COLO668 (cell line): ENCODE measurements at regions not wholly inside any gene's neighbourhood (a gene's known extent, or its start where the extent isn't known, plus 50 kb on each side); places are given as distances from the start of the nearest gene placed in this dataset.

ENCODE experiments used
- DNase-seq: peaks from one replicate; lab custom pipeline; 2025; ENCODE audit not compliant: unreplicated experiment; lab: John Stamatoyannopoulos, UW

DNA sequence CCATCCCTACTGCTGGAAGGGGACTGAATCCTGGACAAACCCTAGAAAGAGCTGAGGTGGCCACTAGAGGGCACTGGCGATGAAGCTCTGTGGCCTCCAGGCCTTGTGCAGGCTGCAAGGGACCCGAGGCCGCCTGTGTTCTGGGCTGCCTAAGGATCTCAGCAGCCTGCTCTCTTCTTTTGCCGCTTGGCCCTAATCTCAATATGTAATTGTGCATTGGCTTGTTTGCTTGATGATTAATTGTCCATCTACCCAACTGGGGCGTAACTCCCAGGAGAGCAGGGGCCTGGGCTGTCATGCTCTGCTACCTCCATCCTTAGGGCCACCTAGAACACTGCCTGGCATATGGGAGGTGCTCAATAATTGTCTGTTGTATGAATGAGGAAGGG lies 73.8 kb downstream of the SYNE3 start:
- DNase-seq: peak; percentile 91

DNA sequence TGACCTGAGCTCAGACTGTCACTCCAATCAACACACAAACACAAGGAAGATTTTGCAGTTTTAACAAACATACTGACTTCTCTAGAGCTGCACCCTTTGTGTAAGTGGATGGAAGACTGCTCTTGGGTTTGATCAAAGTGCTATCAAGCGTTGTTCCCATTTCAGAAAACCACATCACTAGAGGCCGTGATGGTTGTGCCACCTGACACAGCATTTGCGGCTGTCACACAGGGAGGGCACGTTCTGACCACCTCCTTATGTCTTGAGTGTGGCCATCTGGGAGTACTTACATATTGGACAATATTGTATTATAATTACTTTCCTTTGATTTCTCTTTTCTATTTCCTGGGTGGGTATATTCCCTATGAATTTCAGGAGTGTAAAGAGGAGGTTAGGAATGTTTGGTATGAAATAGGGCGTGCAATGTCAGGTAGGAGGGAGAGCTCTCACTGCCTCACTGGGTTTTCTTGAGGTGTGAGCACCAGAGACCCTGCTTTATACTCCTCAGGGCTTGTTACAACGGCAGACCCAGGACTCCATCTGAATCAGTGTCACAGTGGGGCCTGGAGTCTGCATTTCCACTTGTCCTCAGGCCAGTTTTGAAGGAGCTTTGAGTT lies 74.3 kb downstream of the SYNE3 start:
- DNase-seq: no peak

DNA sequence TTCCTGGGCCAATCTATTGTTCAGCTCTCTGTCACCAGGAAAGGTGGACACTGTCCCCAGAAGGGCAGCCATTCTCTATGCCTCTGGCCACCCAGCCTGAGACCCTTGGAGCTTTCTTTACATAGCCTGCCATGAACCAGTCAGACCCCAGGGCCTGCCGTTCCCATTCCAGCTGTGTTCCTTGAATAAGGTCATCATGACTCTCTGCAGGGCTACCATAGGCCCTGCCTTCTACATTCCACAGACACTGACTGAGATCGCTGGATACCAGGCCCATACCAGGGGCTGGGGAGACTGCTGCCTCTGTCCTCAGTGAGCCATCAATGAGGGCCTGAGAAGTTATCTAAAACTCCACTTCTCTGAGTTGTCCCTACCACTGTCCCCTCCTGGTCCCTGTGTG lies 75.5 kb downstream of the SYNE3 start:
- DNase-seq: no peak

DNA sequence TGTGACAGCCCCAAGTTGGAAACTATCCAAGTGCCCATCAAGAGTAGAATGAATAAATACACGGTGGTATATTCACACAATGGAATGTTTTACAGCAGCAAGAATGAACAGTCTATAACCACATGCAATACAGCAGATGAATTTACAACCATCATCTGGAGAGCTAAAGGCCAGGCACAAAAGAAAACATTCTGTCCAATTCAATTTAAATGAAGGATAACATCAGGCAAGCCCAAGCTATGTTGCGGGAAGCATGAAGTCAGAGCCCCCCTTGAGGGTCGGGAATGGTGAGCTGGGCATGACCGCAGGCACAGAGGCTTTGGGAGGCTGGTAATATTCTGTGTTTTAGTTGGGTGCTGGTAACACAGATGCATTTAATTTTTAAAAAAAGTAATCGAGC lies 76.0 kb downstream of the SYNE3 start:
- no peak for DNase-seq

DNA sequence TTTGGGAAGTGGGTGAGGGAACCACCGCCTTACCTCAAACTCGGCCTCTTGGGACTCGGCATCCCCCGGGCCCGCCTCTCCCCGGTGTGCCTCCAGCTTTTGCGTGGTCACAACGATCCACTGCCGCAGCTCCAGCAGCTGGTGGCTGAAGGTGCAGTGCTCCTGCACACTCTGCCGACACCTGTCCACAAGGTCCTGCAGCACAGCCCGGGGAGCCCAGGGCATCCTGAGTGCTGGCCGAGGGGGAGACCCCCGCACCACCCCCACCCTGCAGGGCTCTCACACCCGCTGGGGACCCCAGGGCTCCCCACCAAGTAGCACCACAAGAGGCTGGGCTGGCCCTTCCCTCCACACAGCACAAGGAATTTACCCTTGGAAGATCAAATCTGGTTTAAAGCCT lies 76.6 kb downstream of the SYNE3 start:
- DNase-seq: no peak

DNA sequence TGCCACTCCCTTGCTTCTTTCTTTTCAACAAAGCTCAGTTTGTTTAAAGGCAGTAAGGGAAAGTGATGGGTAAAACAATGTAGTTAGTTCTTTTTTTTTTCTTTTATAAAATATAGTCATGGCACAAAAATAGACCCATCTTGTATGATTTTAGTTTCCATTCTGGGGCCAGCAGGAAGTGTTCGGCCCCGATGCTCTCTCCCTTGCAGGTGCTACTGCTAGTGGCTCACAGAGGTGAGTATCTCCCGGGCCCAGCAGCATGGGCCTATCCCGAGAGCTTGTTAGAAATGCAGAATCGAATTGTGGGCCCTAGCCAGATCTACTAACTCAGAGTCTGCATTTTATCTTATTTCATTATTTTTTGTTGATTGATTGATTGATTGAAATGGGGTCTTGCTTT lies 78.7 kb downstream of the SYNE3 start:
- DNase-seq: no peak

DNA sequence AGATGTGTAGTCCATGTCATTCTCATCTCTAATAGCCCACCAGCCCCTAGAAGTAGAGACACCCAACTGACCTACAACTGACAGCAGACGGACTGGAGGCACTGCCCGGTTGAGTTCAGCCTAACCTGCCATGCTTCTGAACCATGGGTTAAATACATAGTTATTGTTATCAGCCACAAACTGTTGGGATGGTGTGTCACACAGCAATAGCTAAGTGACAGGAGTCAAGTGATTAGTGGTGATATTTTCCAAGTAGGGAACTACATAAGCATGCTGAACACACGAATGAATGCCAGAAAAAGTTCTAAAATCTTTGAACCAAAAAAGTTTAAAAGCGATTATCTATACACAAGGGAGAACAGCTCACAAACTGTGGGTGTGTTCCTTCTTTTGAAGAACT lies 80.1 kb downstream of the SYNE3 start:
- DNase-seq: no peak

DNA sequence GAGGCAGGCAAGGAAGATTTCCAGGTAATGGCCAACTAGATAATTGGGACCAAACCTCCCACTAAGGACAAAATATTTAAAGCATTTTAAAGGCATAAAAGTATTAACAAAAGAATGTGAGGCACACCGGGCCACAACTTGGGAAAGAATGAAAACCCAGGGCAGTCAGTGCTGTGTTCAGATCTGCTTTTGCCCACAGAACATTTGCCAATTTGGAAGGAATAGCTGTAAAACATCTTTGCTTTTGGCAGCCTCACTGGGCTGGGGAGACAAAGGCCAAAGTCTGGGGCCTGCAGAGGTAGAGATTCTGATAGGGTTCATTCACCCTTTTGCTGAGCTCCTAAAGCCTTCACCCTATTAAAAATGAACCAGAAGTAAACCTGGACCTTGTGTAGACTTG lies 82.3 kb downstream of the SYNE3 start:
- no peak for DNase-seq

DNA sequence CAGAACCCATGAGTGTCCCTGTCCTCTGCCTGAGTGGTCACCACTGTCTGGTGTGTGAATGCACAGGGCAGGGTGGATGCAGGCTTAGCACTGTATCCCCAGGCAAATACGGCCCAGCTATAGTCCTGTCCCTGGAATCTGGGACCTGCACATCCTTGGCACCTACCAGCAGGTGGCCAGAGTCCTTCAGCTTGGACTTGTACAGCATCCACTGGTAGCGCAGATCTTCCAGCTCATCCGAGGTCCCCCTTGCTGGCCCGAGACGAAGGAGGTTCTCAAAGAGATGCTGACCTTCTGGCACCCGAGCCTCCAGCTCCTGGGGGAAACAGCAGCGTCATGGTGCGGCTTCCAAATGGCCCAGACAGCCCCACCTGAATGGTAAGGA lies 83.4 kb downstream of the SYNE3 start:
- DNase-seq: no peak

DNA sequence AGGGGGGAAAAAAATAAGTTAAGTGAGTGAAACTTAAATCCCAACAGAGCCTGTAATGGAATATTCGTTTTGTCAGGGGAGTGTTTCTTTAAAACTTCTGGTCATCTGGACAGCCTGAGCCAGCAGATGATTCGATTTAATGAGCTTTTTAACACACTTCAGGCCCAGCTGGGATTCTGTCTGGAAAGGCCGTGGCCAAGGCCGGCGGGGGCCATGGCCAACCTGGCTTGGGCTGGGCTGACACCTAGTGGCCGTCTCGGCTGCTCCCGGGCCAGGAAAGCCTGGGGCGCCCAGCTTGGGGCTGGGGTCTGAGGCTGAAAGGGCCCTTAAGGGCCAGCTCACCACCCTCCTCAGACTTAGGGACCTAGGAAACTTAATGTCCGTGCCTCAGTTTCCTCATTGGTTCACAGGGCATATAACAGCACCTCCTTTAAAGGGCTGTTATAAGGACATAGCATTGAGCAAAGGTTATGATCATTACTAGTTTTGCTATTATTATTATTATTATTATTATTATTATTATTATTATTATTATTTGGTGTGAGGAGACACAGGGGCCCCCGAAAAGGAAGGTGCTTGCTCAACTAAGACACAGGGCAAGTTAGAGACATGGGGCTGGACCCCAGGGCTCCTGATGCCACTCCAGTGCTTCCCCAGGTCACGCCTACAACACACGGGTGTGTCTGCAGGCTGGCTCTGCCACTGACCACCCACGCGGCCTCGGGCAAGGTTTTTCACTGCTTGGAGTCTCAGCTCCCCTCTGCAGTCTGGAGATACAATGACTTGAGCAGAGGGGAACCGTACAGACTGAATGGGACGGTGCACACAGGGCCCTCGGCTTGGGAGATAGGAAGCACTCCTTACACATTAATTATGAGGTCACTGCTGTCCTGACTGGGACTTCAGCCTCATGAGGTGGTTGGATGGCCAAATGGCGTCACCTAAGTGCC lies 84.0 kb downstream of the SYNE3 start:
- DNase-seq: peak; percentile 78

DNA sequence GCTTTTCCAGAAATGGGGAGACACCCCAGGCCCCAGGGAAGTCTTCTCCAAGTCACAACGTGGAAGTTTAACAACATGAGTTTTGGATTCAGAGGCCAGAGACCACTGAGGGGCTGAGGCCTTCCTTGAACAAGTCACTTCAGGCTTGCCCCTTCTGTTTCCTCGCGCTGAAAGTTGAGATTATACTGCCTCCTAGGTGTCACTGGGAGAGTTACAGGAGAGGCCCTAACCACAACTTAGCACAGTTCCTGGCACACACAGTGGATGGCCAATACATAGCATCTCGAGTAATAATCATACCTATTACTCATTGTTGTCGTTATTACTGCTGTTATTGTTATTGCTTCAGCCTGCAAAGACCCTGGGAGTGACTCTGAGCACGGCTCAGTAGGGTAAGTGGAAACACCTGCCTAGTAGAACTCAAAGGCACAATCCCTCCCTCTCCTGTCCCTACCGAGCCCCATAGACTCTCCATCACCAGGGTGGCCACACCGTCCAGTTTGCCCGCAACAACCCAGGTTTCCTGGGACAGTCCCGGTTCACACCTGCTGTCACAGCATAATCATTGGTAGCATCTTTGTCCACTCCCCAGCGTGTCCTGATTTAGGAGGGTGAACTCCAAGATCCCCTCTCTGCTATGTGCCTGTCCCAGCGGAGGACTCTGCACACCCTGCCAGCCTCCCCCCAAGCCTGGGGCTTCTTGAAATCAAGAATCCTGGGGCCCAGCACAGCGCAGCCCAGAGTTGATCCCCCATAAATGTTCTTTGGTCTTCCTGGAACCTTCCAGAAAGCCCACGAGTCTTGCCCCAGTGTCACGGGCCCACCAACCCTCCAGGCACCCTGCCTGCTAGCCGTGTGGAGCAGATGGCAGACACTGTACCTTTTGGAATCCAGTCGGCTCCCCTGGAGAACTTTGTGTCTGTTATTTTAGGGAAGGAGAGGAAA lies 85.0 kb downstream of the SYNE3 start:
- DNase-seq: peak; percentile 23

DNA sequence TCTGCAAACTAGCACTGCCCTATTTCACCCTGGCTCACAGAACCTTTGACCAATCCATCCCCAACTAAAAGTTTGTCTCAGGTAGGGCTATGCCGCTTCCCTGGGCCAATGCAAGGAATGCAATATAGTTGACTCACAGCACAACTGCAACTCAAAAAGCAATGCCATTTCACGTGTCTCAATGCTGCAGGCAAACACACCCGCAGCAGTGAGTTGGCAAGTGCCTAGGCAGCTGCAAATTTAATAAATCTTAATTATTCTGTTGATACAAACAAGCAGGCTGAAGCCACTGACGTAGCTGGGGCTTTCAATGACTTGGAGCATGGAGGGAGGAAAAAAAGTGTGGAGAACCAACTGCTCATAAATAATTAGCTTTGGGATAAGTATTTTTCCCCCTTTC lies 87.9 kb downstream of the SYNE3 start:
- no peak for DNase-seq

DNA sequence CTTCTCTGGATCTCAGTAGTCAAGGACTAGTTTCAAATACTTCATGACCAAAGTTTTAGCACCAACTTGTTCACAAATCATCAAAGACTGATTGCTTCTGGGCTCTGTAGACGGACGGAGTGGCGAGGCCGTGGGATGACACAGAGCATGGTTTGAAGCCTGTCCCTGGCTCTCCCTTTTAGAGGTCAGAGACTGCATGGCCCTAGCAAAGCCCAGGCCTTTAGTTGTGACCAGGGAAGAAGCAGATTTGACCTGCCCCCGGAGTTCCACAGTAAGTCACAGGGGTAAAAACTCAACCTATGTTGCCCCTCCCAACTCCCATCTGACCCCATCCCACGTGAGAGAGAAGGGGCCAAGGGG lies 90.4 kb downstream of the SYNE3 start:
- DNase-seq: no peak

DNA sequence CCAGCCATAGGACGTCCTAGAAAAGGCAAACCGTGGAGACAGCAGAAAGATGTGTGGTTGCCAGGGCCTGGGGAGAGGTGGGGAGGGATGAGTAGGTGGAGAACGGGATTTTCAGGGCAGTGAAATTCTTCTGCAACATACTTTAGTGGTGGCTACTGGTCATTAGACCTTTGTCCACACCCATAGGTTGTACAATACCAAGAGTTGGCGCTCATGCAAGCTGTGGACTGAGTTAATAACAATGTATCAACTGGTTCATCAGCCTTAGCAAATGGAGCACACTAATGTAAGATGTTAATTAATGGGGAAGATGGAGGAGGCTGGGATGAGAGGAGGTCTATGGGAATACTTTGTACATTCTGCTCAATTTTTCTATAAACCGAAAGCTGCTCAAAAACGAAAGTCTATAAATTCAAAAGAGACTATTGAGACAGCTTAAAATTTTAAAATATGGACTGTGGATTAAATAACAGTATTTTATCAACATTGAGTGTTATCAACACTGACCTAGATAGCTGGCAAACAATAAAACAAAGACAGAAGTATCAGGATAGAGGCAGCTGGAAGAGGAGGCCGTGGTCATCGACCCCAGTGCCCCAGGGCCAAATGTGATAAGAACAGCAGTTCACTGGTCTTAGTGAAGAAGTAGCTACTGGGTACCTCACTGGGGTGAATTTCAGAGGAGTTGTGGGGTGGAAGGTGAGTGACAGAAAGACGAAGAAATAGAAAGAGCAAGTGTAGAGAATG lies 90.9 kb downstream of the SYNE3 start:
- no peak for DNase-seq

DNA sequence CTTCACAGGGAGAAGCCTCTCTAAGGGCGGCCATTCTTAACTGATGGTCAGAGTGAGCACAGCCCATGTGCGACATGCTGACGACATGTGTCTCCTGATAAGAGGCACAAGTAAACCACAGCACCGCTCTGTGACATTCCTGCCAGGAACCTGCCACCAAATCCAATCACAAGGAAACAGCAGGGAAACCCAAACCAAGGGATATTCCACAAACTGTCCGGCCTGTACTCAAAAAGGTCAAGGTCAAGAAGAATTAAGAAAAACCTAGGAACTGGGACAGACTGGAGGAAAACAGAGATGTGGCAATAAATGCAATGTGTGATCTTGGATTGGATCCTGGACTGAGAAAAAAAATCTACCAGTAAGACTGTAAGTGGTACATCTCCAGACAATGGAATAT lies 91.9 kb downstream of the SYNE3 start:
- DNase-seq: no peak

DNA sequence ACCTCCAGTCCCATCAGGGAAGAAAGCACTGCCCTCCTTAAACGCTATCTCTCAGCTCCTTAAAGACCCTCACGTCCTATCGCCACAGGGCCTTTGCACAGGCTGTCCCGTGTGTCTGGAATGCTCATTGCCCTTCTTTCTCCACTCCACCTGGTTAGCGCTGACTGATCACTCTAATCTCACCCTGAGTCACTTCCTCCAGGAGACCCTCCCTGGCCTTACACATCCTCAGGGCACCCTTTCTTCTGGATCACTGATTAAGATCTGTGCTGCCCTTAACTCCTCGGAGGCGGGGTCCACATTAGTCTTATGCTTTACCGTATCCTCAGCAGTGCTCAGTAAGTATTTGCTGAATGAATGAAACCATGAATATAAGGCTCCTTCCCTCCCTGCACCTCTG lies 94.7 kb downstream of the SYNE3 start:
- DNase-seq: no peak

DNA sequence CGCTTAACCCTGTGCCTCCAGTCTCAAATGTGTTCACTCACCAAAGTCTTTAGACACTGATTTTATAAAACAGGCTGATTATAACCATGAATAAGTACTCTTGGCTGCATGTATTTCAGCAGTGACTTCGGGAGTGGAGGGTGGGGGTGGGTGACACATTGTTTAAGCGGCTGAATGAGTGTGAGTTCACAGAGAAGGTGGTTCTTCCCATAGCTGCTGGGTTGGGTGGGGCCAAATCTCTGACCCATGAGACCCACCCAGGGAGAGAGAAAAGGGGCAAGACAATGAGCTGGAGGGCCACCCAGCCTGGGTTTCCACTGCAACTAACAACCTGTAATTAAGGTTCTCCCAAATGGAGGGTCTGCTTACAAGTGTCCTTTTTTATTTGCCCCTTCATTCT lies 96.4 kb downstream of the SYNE3 start:
- DNase-seq: no peak

DNA sequence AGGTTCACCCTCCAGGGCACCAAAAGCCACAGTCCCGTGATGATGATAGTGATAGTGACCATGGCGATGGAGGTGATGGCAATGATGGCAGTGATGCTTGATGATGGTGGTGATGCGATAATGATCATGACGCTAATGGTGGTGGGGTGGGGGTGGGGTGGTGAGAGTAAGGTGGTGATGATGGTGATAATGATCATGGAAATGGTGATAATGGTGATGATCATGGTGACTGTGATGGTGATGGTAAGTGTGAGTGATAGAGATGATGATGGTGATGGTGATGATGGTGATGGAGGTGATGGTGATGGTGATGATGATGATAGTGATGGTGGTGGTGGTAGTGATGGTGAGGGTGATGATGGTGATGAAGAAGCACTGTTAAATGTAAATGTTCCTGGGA lies 96.9 kb downstream of the SYNE3 start:
- no peak for DNase-seq

DNA sequence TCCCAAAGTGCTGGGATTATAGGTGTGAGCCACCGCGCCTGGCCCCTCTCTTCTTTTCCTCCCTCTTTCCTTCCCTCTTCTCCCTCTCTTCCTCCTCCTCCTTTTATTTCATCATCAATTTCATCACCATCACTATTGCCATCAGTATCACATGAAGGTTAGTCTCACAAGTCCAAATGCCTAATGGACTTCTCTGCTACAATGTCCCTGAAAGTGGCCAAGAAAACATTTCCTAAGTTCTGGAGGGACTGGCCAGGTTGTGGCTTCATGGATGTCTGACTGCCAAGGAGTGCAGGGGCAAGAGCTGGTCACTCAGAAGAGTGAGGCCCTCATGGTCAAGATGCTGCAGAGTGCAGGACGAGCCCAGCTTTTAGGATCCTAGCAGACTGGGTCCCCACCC lies 97.6 kb downstream of the SYNE3 start:
- DNase-seq: no peak

DNA sequence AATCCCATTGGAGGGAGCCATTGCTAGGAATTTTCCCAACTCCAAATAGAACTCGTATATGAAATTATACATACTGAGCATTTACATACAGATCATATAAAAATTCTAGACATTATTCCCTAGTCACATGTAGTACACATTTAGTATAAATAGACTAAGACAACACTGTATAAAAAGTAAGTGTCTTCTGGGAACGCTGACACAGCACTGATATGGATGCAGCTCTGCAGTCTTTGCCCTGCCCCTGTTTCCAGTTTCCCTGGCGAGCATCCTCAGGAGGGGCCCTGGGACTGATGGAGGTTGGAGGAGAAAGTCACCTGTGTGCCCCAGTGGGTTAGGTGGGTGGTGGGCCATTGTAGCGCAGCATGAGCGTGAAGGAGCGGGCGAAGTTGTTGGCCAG lies 97.8 kb upstream of the CLMN start:
- DNase-seq: no peak

DNA sequence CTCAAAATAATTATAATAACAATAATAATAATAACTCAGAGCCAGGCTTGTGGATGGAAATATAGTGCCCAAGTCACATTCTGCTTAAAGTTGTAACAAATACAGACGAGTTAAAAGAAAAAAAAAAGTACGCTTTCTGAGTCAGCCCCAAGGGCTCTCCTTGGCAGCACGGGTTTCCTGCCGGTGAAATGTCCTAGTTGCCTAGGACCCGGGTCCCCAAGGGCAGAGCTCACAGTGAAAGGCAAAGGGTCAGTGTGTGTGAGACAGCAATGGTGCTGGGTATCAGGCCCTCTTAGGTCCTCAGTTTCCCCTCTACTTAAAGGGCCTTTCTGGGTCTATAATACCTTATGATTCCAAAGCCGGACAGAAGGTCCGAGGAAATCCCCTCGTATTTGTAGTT lies 96.3 kb upstream of the CLMN start:
- DNase-seq: no peak
